Liver (tissue), 8 donors: ENCODE measurements at regions not wholly inside any gene's neighbourhood (a gene's known extent, or its start where the extent isn't known, plus 50 kb on each side); places are given as distances from the start of the nearest gene placed in this dataset.

ENCODE experiments used
- DNase-seq: peaks from one replicate; pipeline ENCODE4 v3.0.0-alpha.2; 2017; ENCODE audit warnings: low spot score
- H3K27ac ChIP-seq, 2 donors: one replicate each; pipeline ENCODE4 v1.7.0; 2013; ENCODE audit warnings: inconsistent platforms in 2 of 2, low read length in 2 of 2, control low read depth in 1 of 2, low read depth in 1 of 2, mild to moderate bottlenecking in 1 of 2
- H3K27me3 ChIP-seq, 4 donors: one replicate each; pipeline versions ENCODE4 v1.6.1 to v1.7.0; 2013; ENCODE audit warnings: low read length in 3 of 4, inconsistent platforms in 1 of 4, mild to moderate bottlenecking in 1 of 4, moderate library complexity in 1 of 4; ENCODE audit not compliant: control insufficient read depth in 4 of 4, insufficient read depth in 4 of 4
- H3K36me3 ChIP-seq, 4 donors: one replicate each; pipeline versions ENCODE4 v1.6.1 to v1.7.0; 2013; ENCODE audit warnings: low read length in 3 of 4, mild to moderate bottlenecking in 3 of 4, low read depth in 1 of 4, moderate library complexity in 1 of 4; ENCODE audit not compliant: control insufficient read depth in 4 of 4, insufficient read depth in 3 of 4
- H3K4me1 ChIP-seq, 4 donors: one replicate each; pipeline versions ENCODE4 v1.6.1 to v1.7.0; 2013; ENCODE audit warnings: low read length in 3 of 4, mild to moderate bottlenecking in 3 of 4, moderate library complexity in 1 of 4; ENCODE audit not compliant: control insufficient read depth in 4 of 4, insufficient read depth in 4 of 4
- H3K4me3 ChIP-seq, 3 donors: one replicate each; pipeline versions ENCODE4 v1.6.1 to v1.7.0; 2013; ENCODE audit warnings: low read length in 3 of 3, control low read depth in 1 of 3, low read depth in 1 of 3, mild to moderate bottlenecking in 1 of 3
- H3K9ac ChIP-seq, 2 donors: one replicate each; pipeline ENCODE4 v1.7.0; 2013; ENCODE audit warnings: low read length in 2 of 2, mild to moderate bottlenecking in 2 of 2, moderate library complexity in 2 of 2, control low read depth in 1 of 2, low read depth in 1 of 2
- H3K9me3 ChIP-seq, 4 donors: one replicate each; pipeline versions ENCODE4 v1.6.1 to v1.7.0; 2013; ENCODE audit warnings: low read length in 3 of 4; ENCODE audit not compliant: control insufficient read depth in 4 of 4
- FOXA1 ChIP-seq: IDR thresholded peaks from 2 replicates; pipeline ENCODE4 v1.6.1; 2016; ENCODE audit warnings: antibody characterized with exemption
- FOXA2 ChIP-seq: IDR thresholded peaks from 2 replicates; pipeline ENCODE4 v1.6.1; 2016; ENCODE audit warnings: antibody characterized with exemption
- GABPA ChIP-seq, 2 donors: IDR thresholded peaks in 1 of 2; conservative IDR thresholded peaks in 1 of 2; 2 replicates each; pipeline ENCODE4 v1.6.1; 2016; ENCODE audit warnings: antibody characterized with exemption in 2 of 2, mild to moderate bottlenecking in 1 of 2, moderate library complexity in 1 of 2
- HNF4A ChIP-seq, 2 donors: conservative IDR thresholded peaks; 2 replicates each; pipeline ENCODE4 v1.6.1; 2016; ENCODE audit warnings: antibody characterized with exemption in 2 of 2, mild to moderate bottlenecking in 2 of 2
- HNF4G ChIP-seq: IDR thresholded peaks from 2 replicates; pipeline ENCODE4 v1.6.1; 2016; ENCODE audit warnings: antibody characterized with exemption
- JUND ChIP-seq, 2 donors: IDR thresholded peaks; 2 replicates each; pipeline ENCODE4 v1.6.1; 2016; ENCODE audit warnings: antibody characterized with exemption in 2 of 2
- NR2F2 ChIP-seq: IDR thresholded peaks from 2 replicates; pipeline ENCODE4 v1.6.1; 2016; ENCODE audit warnings: antibody characterized with exemption
- RAD21 ChIP-seq, 2 donors: IDR thresholded peaks; 2 replicates each; pipeline ENCODE4 v1.6.1; 2016; ENCODE audit warnings: antibody characterized with exemption in 2 of 2, mild to moderate bottlenecking in 2 of 2
- RXRA ChIP-seq, 2 donors: IDR thresholded peaks; 2 replicates each; pipeline ENCODE4 v1.6.1; 2017 to 2018; ENCODE audit warnings: antibody characterized with exemption in 2 of 2, mild to moderate bottlenecking in 1 of 2
- SP1 ChIP-seq: IDR thresholded peaks from 2 replicates; pipeline ENCODE4 v1.6.1; 2018; ENCODE audit warnings: antibody characterized with exemption, mild to moderate bottlenecking
- TAF1 ChIP-seq: conservative IDR thresholded peaks from 2 replicates; pipeline ENCODE4 v1.6.1; 2016; ENCODE audit warnings: antibody characterized with exemption, mild to moderate bottlenecking
- YY1 ChIP-seq: IDR thresholded peaks from 2 replicates; pipeline ENCODE4 v1.6.1; 2016; ENCODE audit warnings: antibody characterized with exemption, mild to moderate bottlenecking
- WGBS: extraction: QIAGEN DNeasy Blood & Tissue Kit; methylation state at CpG from one replicate; pipeline ENCODE4 v1.1.7; 2013; 5-methylcytosine and 5-hydroxymethylcytosine counted together
- TF ChIP-seq, protein P1 (sequence below): IDR thresholded peaks from 2 replicates; pipeline ENCODE4 v1.6.1; 2016; ENCODE audit warnings: antibody characterized with exemption, mild to moderate bottlenecking
- TF ChIP-seq, protein P2 (sequence below): fragments of 150-350 bp; IDR thresholded peaks from 2 replicates; pipeline ENCODE4 v1.5.1; 2017; ENCODE audit warnings: improper control_type of control experiment, low read depth, low read length; ENCODE audit not compliant: missing input control
- TF ChIP-seq, protein P3 (sequence below): IDR thresholded peaks from 2 replicates; pipeline ENCODE4 v1.6.1; 2016; ENCODE audit warnings: antibody characterized with exemption
- TF ChIP-seq, protein P4 (sequence below): IDR thresholded peaks from 2 replicates; pipeline ENCODE4 v1.6.1; 2016; ENCODE audit warnings: antibody characterized with exemption
- TF ChIP-seq, protein P5 (sequence below): IDR thresholded peaks from 2 replicates; pipeline ENCODE4 v1.6.1; 2016; ENCODE audit warnings: antibody characterized with exemption
- donor health status: healthy.
- donor health status: healthy.
- donor health status: healthy.
- donor health status: healthy.
- donor health status: healthy.

DNA sequence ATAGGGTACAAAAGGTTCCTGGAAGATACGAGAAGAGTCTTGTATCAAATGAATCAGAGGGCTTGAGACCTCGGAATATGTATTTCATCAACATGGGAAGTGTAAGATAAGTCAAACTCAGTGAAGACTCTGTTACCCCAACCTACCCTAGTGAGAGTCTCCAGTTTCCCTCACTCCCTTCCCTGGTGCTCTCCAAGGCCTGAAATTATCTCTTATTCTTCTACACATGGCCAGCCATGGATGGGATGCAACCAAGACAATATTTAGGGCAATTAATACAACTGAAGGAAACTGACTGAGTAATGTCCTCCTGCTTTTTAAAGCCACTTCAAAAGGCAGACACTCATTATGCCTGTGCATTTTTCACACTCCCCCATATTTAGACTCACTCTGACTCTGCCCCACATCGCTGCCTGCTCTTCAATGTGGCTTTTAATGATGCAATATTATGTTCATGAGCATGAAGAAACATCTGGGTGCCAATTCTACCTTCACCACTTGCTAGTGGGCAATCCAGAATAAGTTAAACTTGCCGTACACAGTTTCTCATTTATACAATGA, 137.1 kb upstream of the THBS1 start:
- no peak for DNase-seq
- no peak overlapping the region for H3K27ac ChIP-seq
- no peaks in the 10 kb centered on the region for H3K36me3 ChIP-seq
- TF ChIP-seq NR2F2 (no peak), HNF4G (no peak), RAD21 (IDR thresholded peaks at IDR 0.05) (no peak), JUND (IDR thresholded peaks at IDR 0.05) (no peak), FOXA1 (no peak), SP1 (no peak), RXRA (IDR thresholded peaks at IDR 0.05) (no peak), YY1 (no peak), TAF1 (no peak), GABPA (IDR thresholded peaks at IDR 0.05 in 1 of 2, conservative IDR thresholded peaks at IDR 0.05 in 1 of 2) (no peak), FOXA2 (no peak), HNF4A (conservative IDR thresholded peaks at IDR 0.05) (no peak)
- TF ChIP-seq, protein P1, sequence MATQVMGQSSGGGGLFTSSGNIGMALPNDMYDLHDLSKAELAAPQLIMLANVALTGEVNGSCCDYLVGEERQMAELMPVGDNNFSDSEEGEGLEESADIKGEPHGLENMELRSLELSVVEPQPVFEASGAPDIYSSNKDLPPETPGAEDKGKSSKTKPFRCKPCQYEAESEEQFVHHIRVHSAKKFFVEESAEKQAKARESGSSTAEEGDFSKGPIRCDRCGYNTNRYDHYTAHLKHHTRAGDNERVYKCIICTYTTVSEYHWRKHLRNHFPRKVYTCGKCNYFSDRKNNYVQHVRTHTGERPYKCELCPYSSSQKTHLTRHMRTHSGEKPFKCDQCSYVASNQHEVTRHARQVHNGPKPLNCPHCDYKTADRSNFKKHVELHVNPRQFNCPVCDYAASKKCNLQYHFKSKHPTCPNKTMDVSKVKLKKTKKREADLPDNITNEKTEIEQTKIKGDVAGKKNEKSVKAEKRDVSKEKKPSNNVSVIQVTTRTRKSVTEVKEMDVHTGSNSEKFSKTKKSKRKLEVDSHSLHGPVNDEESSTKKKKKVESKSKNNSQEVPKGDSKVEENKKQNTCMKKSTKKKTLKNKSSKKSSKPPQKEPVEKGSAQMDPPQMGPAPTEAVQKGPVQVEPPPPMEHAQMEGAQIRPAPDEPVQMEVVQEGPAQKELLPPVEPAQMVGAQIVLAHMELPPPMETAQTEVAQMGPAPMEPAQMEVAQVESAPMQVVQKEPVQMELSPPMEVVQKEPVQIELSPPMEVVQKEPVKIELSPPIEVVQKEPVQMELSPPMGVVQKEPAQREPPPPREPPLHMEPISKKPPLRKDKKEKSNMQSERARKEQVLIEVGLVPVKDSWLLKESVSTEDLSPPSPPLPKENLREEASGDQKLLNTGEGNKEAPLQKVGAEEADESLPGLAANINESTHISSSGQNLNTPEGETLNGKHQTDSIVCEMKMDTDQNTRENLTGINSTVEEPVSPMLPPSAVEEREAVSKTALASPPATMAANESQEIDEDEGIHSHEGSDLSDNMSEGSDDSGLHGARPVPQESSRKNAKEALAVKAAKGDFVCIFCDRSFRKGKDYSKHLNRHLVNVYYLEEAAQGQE: no peak
- TF ChIP-seq, protein P2, sequence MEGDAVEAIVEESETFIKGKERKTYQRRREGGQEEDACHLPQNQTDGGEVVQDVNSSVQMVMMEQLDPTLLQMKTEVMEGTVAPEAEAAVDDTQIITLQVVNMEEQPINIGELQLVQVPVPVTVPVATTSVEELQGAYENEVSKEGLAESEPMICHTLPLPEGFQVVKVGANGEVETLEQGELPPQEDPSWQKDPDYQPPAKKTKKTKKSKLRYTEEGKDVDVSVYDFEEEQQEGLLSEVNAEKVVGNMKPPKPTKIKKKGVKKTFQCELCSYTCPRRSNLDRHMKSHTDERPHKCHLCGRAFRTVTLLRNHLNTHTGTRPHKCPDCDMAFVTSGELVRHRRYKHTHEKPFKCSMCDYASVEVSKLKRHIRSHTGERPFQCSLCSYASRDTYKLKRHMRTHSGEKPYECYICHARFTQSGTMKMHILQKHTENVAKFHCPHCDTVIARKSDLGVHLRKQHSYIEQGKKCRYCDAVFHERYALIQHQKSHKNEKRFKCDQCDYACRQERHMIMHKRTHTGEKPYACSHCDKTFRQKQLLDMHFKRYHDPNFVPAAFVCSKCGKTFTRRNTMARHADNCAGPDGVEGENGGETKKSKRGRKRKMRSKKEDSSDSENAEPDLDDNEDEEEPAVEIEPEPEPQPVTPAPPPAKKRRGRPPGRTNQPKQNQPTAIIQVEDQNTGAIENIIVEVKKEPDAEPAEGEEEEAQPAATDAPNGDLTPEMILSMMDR: no peak
- TF ChIP-seq, protein P3, sequence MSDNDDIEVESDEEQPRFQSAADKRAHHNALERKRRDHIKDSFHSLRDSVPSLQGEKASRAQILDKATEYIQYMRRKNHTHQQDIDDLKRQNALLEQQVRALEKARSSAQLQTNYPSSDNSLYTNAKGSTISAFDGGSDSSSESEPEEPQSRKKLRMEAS: no peak
- TF ChIP-seq, protein P4, sequence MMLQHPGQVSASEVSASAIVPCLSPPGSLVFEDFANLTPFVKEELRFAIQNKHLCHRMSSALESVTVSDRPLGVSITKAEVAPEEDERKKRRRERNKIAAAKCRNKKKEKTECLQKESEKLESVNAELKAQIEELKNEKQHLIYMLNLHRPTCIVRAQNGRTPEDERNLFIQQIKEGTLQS: no peak
- TF ChIP-seq, protein P5, sequence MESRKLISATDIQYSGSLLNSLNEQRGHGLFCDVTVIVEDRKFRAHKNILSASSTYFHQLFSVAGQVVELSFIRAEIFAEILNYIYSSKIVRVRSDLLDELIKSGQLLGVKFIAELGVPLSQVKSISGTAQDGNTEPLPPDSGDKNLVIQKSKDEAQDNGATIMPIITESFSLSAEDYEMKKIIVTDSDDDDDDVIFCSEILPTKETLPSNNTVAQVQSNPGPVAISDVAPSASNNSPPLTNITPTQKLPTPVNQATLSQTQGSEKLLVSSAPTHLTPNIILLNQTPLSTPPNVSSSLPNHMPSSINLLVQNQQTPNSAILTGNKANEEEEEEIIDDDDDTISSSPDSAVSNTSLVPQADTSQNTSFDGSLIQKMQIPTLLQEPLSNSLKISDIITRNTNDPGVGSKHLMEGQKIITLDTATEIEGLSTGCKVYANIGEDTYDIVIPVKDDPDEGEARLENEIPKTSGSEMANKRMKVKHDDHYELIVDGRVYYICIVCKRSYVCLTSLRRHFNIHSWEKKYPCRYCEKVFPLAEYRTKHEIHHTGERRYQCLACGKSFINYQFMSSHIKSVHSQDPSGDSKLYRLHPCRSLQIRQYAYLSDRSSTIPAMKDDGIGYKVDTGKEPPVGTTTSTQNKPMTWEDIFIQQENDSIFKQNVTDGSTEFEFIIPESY: no peak
- no peaks in the 10 kb centered on the region for H3K9me3 ChIP-seq
- WGBS: 92% methylated on average over 4 of the region's 4 CpGs
- no peak overlapping the region for H3K9ac ChIP-seq
- no peaks in the 10 kb centered on the region for H3K4me1 ChIP-seq
- no peak overlapping the region for H3K4me3 ChIP-seq
- H3K27me3 ChIP-seq: peaks cover 0 to 2% (median 0%) of the 10 kb centered on the region in 4 donors
